Panc1 (cell line): ENCODE measurements at regions not wholly inside any gene's neighbourhood (a gene's known extent, or its start where the extent isn't known, plus 50 kb on each side); places are given as distances from the start of the nearest gene placed in this dataset.

Experiments used
- ATAC-seq: fragments of 200-7000 bp; cut with Tn5 transposase; 2 replicates; pipeline ENCODE4 v1.9.1; 2020; ENCODE audit warnings: mild to moderate bottlenecking, moderate library complexity
- BruUV-seq: library from RNA; stranded (reverse); fragments of 400-500 nt; replicated peaks from 2 replicates; lab custom pipeline; 2021; lab: Mats Ljungman, UMichigan
- CTCF ChIA-PET: fragments of 300-600 bp; sonication (Branson Sonifier 250); formaldehyde crosslinking; loops from one replicate; lab custom pipeline; 2022; ENCODE audit warnings: antibody characterized with exemption; lab: Charles Lee
- POLR2A ChIA-PET: fragments of 300-600 bp; sonication (Branson Sonifier 250); formaldehyde crosslinking; loops from one replicate; lab custom pipeline; 2022; ENCODE audit warnings: antibody characterized with exemption; lab: Charles Lee
- DNase-seq: peaks from one replicate; pipeline ENCODE4 v3.0.0-alpha.2; 2010; ENCODE audit warnings: low read depth, low spot score
- H3K27ac ChIP-seq: 2 replicates; pipeline ENCODE4 v1.5.1; 2011; ENCODE audit warnings: mild to moderate bottlenecking, low read length, inconsistent platforms
- H3K27me3 ChIP-seq: fragments of 200-500 bp; sonication (Bioruptor generic); 2 replicates; pipeline ENCODE4 v1.6.0; 2014; ENCODE audit warnings: low read length, inconsistent platforms; ENCODE audit not compliant: control insufficient read depth, insufficient read depth
- H3K36me3 ChIP-seq: fragments of 200-500 bp; sonication (Bioruptor generic); 2 replicates; pipeline ENCODE4 v1.5.1; 2014; ENCODE audit warnings: inconsistent platforms, mild to moderate bottlenecking, low read length, moderate library complexity; ENCODE audit not compliant: control insufficient read depth, insufficient read depth
- H3K4me1 ChIP-seq: 2 replicates; pipeline ENCODE4 v1.5.1; 2011; ENCODE audit warnings: inconsistent platforms, mild to moderate bottlenecking, low read length, moderate library complexity; ENCODE audit not compliant: control insufficient read depth, insufficient read depth
- H3K4me3 ChIP-seq, 2 experiments: 2 replicates each; pipeline ENCODE4 v1.5.1; 2011 to 2012; ENCODE audit warnings: low read depth in 2 of 2, low read length in 2 of 2, mild to moderate bottlenecking in 2 of 2, inconsistent platforms in 1 of 2, moderate library complexity in 1 of 2
- H3K9me3 ChIP-seq: fragments of 200-500 bp; sonication (Bioruptor generic); 2 replicates; pipeline ENCODE4 v1.5.1; 2014; ENCODE audit warnings: low read depth, mild to moderate bottlenecking, inconsistent platforms, low read length, moderate library complexity; ENCODE audit not compliant: control insufficient read depth, insufficient read depth
- CTCF ChIP-seq: fragments of 450-650 bp; IDR thresholded peaks from 2 replicates; pipeline ENCODE4 v1.5.1; 2017; ENCODE audit warnings: mild to moderate bottlenecking
- POLR2AphosphoS5 ChIP-seq: IDR thresholded peaks from 2 replicates; pipeline ENCODE4 v1.6.1; 2012; ENCODE audit warnings: mild to moderate bottlenecking, low read depth, low read length, moderate library complexity
- REST ChIP-seq, 2 experiments: IDR thresholded peaks; 2 replicates each; pipeline ENCODE4 v1.6.1; 2011 to 2012; ENCODE audit warnings: low read depth in 2 of 2, control low read depth in 1 of 2, low read length in 1 of 2, mild to moderate bottlenecking in 1 of 2, moderate library complexity in 1 of 2; ENCODE audit not compliant: insufficient read depth in 1 of 2
- SIN3A ChIP-seq: IDR thresholded peaks from 2 replicates; pipeline ENCODE4 v1.6.1; 2012; ENCODE audit warnings: low read depth, mild to moderate bottlenecking, low read length, moderate library complexity, borderline replicate concordance; ENCODE audit not compliant: insufficient read depth
- TCF7L2 ChIP-seq: IDR thresholded peaks from 2 replicates; pipeline ENCODE4 v1.6.1; 2011; ENCODE audit warnings: mild to moderate bottlenecking, low read depth, low read length, inconsistent platforms
- in situ Hi-C: cut with HindIII; loops from 2 replicates; pipeline ENCODE4 v1.10.0; 2016; ENCODE audit warnings: low sequenced_read_pairs, low pct_unique_long_range_greater_than_20kb
- intact Hi-C: fragments of 100-400 bp; cut with micrococcal nuclease; formaldehyde crosslinking; loops from one replicate; pipeline ENCODE4 v1.10.0; 2022; ENCODE audit not compliant: unreplicated experiment

- CTCF ChIA-PET: no interaction called here
Measured at GRCh38 chr12:45558353-45558752, 171.2 kb upstream of the ARID2 start.

GRCh38 chr12:45559537-45559936 lies 170.0 kb upstream of the ARID2 start:
- in situ Hi-C loops: no loop called here
- CTCF ChIA-PET: no interaction called here
- TF ChIP-seq TCF7L2 (no peak), SIN3A (no peak), CTCF (no peak), REST (IDR thresholded peaks at IDR 0.05; ENCODE audit: insufficient read depth in 1 of 2, low read depth in 2 of 2, low read length in 1 of 2) (no peak), POLR2AphosphoS5 (no peak)

More at GRCh38 chr12:45558353-45558752, 171.2 kb upstream of the ARID2 start:
- no peak for TF ChIP-seq SIN3A
- no peak for TF ChIP-seq REST (IDR thresholded peaks at IDR 0.05; ENCODE audit: insufficient read depth in 1 of 2, low read depth in 2 of 2, low read length in 1 of 2)
- no peak for TF ChIP-seq CTCF
- TF ChIP-seq TCF7L2: no peak
- TF ChIP-seq POLR2AphosphoS5: no peak
- no peaks in the 10 kb centered on the region for H3K9me3 ChIP-seq
- H3K4me1 ChIP-seq: no peaks in the 10 kb centered on the region
- no peaks in the 10 kb centered on the region for H3K27me3 ChIP-seq
- POLR2A ChIA-PET: no interaction called here
- H3K36me3 ChIP-seq: no peaks in the 10 kb centered on the region
- no peak for DNase-seq
- BruUV-seq: no TSS peak
- no peak overlapping the region for H3K27ac ChIP-seq
- no peak for ATAC-seq
- in situ Hi-C loops (no loop called here), intact Hi-C loops (no loop called here)
- H3K4me3 ChIP-seq: no peak overlapping the region

More at GRCh38 chr12:45559537-45559936, 170.0 kb upstream of the ARID2 start:
- Histone ChIP-seq H3K27ac (no peak overlapping the region), H3K27me3 (no peaks in the 10 kb centered on the region), H3K4me3 (no peak overlapping the region), H3K4me1 (no peaks in the 10 kb centered on the region), H3K36me3 (no peaks in the 10 kb centered on the region), H3K9me3 (no peaks in the 10 kb centered on the region)
- BruUV-seq: no TSS peak
- DNase-seq: no peak
- ATAC-seq: no peak
- POLR2A ChIA-PET: no interaction called here
- intact Hi-C loops: no loop called here
